ENCODE measurements at regions not wholly inside any gene's neighbourhood (a gene's known extent, or its start where the extent isn't known, plus 50 kb on each side); places are given as distances from the start of the nearest gene placed in this dataset.

DNA sequence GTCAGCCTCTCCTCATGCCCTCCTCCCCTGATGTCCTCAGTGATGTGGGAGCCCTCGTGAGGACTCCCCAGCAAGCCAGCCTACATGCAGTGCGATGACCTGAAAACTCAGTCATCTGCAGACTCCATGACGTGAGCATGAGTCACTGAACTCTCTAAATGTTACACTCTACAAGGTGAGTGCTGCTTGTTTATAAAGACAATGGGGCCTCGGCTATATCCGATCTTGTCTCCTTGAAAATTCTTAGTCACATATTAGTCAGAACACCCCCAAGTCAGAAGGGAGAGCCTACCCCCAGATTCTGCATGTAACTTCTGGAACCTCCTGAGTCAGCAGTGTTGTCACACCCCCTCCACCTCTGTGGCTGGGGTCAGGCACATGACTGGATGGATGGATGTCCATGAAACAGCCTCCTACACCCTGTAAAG, 673.8 kb downstream of the INHBA start:
- DNase-seq (no peak), ATAC-seq (peak in 1 of 2 donors; percentile 13)
- no peak overlapping the region for H3K27ac ChIP-seq
- no peak overlapping the region for H3K4me3 ChIP-seq
- TF ChIP-seq, protein P1, sequence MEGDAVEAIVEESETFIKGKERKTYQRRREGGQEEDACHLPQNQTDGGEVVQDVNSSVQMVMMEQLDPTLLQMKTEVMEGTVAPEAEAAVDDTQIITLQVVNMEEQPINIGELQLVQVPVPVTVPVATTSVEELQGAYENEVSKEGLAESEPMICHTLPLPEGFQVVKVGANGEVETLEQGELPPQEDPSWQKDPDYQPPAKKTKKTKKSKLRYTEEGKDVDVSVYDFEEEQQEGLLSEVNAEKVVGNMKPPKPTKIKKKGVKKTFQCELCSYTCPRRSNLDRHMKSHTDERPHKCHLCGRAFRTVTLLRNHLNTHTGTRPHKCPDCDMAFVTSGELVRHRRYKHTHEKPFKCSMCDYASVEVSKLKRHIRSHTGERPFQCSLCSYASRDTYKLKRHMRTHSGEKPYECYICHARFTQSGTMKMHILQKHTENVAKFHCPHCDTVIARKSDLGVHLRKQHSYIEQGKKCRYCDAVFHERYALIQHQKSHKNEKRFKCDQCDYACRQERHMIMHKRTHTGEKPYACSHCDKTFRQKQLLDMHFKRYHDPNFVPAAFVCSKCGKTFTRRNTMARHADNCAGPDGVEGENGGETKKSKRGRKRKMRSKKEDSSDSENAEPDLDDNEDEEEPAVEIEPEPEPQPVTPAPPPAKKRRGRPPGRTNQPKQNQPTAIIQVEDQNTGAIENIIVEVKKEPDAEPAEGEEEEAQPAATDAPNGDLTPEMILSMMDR (IDR thresholded peaks at IDR 0.05), result no peak
- H3K36me3 ChIP-seq, result no peaks in the 10 kb centered on the region
- intact Hi-C loops (cut with DNase I), result no loop called here
- H3K27me3 ChIP-seq (ENCODE audit: low read depth), result no peaks in the 10 kb centered on the region
- no peaks in the 10 kb centered on the region for H3K9me3 ChIP-seq
- H3K4me1 ChIP-seq, result no peaks in the 10 kb centered on the region

DNA sequence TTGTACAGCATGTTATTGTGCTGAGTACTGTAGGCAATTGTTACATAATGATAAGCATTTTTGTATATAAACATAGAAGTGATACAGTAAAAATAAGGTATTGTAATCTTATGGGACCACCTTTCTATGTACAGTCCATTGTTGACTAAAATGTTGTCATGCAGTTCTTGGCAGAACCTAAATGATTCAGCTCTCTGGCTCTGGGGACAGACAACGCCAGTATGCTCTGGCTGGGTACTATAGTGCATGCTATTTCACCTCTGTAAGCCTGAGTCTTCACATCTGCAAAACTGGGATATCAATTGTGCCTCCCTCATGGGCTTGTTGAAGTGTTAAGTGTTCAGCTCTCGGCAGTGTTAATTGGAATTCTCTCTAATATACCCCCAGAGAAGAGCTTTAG, 674.3 kb downstream of the INHBA start:
- Histone ChIP-seq H3K27me3 (ENCODE audit: low read depth) (no peaks in the 10 kb centered on the region), H3K36me3 (no peaks in the 10 kb centered on the region), H3K27ac (no peak overlapping the region), H3K9me3 (no peaks in the 10 kb centered on the region), H3K4me3 (no peak overlapping the region), H3K4me1 (no peaks in the 10 kb centered on the region)
- DNase-seq (no peak), ATAC-seq (no peak)
- intact Hi-C loops (cut with DNase I), result no loop called here
- TF ChIP-seq, protein P1 (IDR thresholded peaks at IDR 0.05), result no peak

DNA sequence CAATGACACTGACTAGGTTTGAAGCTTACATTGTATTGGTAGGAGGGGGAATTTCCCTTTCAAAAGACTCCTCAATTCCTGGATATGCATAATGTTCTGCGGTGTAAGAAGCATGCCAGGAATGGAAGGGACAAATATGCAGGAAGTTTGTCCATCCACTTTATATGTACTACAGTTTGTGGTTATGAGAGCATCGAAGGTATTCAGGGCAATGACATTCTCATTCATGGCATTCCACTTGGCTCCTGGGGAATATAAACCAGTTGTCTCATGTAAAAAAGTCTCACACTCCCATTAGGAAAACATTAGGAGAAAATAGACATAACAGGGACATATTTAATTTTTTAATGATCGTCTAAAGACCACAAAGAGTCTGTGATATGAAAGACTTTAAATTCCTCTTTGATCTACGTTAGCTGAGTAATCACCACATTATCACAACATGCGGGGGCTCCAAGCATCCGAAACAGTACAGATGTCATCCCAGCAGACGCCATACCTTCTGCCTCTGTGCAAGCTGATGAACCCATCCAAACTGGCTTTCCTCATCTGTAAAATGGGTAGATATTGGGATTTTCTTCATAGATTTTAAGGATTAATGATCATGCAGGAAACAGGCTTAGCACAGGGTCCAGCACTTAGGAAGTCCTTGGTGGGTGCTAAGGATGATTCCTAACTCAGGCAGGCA, 675.3 kb downstream of the INHBA start:
- Histone ChIP-seq H3K36me3 (no peaks in the 10 kb centered on the region), H3K27me3 (ENCODE audit: low read depth) (no peaks in the 10 kb centered on the region), H3K27ac (no peak overlapping the region), H3K9me3 (no peaks in the 10 kb centered on the region), H3K4me3 (no peak overlapping the region), H3K4me1 (no peaks in the 10 kb centered on the region)
- ATAC-seq (peak; percentile 90 to 93), DNase-seq (no peak)
- intact Hi-C loops (cut with DNase I), result no loop called here
- TF ChIP-seq, protein P1 (IDR thresholded peaks at IDR 0.05), result no peak

DNA sequence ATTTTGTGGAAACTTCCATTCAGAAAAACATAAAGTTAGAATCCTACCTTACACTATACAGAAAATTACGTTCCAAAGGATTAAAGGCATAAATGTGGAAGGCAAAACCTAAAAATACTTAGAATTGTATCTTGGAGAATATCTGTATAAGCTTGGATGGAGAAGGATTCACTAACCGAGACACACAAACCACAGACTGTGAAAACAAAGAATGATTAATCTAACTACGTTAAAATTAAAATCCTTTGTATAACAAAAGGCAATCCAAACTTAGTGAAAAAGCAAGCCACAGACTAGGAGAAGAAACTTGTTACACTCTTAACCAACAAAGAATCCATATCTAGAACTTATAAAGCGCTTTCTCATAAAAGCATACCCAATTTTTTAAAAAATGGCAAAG, 678.8 kb downstream of the INHBA start:
- H3K9me3 ChIP-seq, result no peaks in the 10 kb centered on the region
- TF ChIP-seq, protein P1 (IDR thresholded peaks at IDR 0.05), result no peak

DNA sequence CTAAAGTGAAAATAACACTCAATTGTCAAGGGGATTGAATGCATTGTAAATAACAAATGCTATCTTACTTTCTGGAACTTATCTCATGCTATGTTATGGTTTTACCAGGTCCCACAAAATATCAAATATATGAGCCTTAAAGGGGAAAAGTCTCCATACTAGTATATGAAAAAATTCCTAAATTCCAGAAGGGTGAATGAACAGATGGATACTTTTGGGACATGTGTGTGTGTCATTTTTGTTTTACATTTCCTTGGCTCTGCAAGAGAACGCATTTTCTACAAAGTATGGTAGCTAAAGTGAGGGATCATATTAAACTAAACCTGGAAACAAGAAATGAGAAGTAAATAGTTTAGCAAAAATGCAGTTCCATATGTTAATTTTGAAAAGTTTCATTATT, 682.8 kb downstream of the INHBA start:
- Histone ChIP-seq H3K4me1 (no peaks in the 10 kb centered on the region), H3K27me3 (ENCODE audit: low read depth) (no peaks in the 10 kb centered on the region), H3K9me3 (no peaks in the 10 kb centered on the region), H3K27ac (no peak overlapping the region), H3K36me3 (no peaks in the 10 kb centered on the region), H3K4me3 (no peak overlapping the region)
- DNase-seq (no peak), ATAC-seq (no peak)
- intact Hi-C loops (cut with DNase I), result no loop called here
- TF ChIP-seq, protein P1 (IDR thresholded peaks at IDR 0.05), result no peak

More for the DNA sequence above, 678.8 kb downstream of the INHBA start:
- DNase-seq (no peak), ATAC-seq (no peak)
- Histone ChIP-seq H3K36me3 (no peaks in the 10 kb centered on the region), H3K4me1 (no peaks in the 10 kb centered on the region), H3K27me3 (ENCODE audit: low read depth) (no peaks in the 10 kb centered on the region), H3K27ac (no peak overlapping the region), H3K4me3 (no peak overlapping the region)
- intact Hi-C loops (cut with DNase I), result no loop called here
